ENCODE measurements at regions not wholly inside any gene's neighbourhood (a gene's known extent, or its start where the extent isn't known, plus 50 kb on each side); places are given as distances from the start of the nearest gene placed in this dataset.

- 0% methylated on average over 8 of the region's 8 CpGs for WGBS (ENCODE audit: insufficient coverage, low coverage, missing lambda C conversion rate)
- no peak overlapping the region for H3K9ac ChIP-seq (ENCODE audit: insufficient read depth in 1 of 2, low read depth in 2 of 2, low read length in 2 of 2)
- H3K9me3 ChIP-seq (replicated peaks; ENCODE audit: control insufficient read depth, insufficient read depth, low read depth, low read length) = no peaks in the 10 kb centered on the region
- no peak overlapping the region for H2AFZ ChIP-seq (ENCODE audit: low read depth, low read length)
- no peaks in the 10 kb centered on the region for H3K79me2 ChIP-seq (ENCODE audit: control insufficient read depth, insufficient read depth, low read length)
- H3K27me3 ChIP-seq (ENCODE audit: control insufficient read depth in 2 of 2, insufficient read depth in 2 of 2, low read length in 2 of 2) = peaks cover 0 to 8% of the 10 kb centered on the region in 2 experiments; a peak in 1 of 5 replicates
- ATAC-seq (peak; percentile 69), FAIRE-seq (peak; percentile 15), DNase-seq (ENCODE audit: extremely low read depth in 1 of 4, low spot score in 3 of 4) (peak in 2 of 4 experiments; percentile 6 to 38)
- in situ Hi-C loops (cut with MboI) = loop anchor here (25.0 kb wide), 2 partner anchors 1173 to 1423 kb away; no protein-coding TSS in a partner anchor
- ChIA-PET POLR2A (interaction anchor here (1.4 kb wide), 1 partner anchor 14 kb away, joined by 3 read pairs; no protein-coding TSS in a partner anchor), CTCF (ENCODE audit: low intra/inter-chr PET ratio) (interaction anchor here (0.7 to 1.7 kb wide), 4 partner anchors 1168 to 1425 kb away, joined by 3 to 15 read pairs (median 6); no protein-coding TSS in a partner anchor)
- H3K4me3 ChIP-seq = no peak overlapping the region
- no peaks in the 10 kb centered on the region for H3K9me1 ChIP-seq (ENCODE audit: control insufficient read depth, insufficient read depth, low read length)
- H3K36me3 ChIP-seq (ENCODE audit: control insufficient read depth, insufficient read depth, low read length) = no peaks in the 10 kb centered on the region
- no peaks in the 10 kb centered on the region for H4K20me1 ChIP-seq (replicated peaks; ENCODE audit: control insufficient read depth, insufficient read depth, low read length)
- intact Hi-C loops (cut with micrococcal nuclease) = loop anchor here (2.0 to 10.0 kb wide), 3 partner anchors 1172 to 1630 kb away; no protein-coding TSS in a partner anchor
- no peak overlapping the region for H3K4me2 ChIP-seq (ENCODE audit: insufficient read depth, low read length)
- no TSS peak for BruUV-seq (replicated peaks)
- no peaks in the 10 kb centered on the region for H3K4me1 ChIP-seq (replicated peaks in 1 of 2; ENCODE audit: control insufficient read depth in 2 of 2, insufficient read depth in 2 of 2, low read length in 2 of 2)
- H3K27ac ChIP-seq (ENCODE audit: extremely low read depth, low read depth, low read length) = no peak overlapping the region
- TF ChIP-seq DEAF1 (CRISPR knock-in tag; IDR thresholded peaks at IDR 0.05) (peak; percentile 51), CHCHD3 (CRISPR knock-in tag; IDR thresholded peaks at IDR 0.05) (no peak), KLF16 (IDR thresholded peaks at IDR 0.05) (0 out of 2 replicates have a peak, but pooled peaks have one; percentile 4), PYGO2 (tag; IDR thresholded peaks at IDR 0.05) (no peak), ZNF766 (CRISPR knock-in tag; conservative IDR thresholded peaks at IDR 0.05) (no peak), ZNF212 (CRISPR knock-in tag; IDR thresholded peaks at IDR 0.05) (no peak), RBM17 (IDR thresholded peaks at IDR 0.05; ENCODE audit: borderline replicate concordance, low read depth, low read length) (no peak)
- TF ChIP-seq, protein P1, sequence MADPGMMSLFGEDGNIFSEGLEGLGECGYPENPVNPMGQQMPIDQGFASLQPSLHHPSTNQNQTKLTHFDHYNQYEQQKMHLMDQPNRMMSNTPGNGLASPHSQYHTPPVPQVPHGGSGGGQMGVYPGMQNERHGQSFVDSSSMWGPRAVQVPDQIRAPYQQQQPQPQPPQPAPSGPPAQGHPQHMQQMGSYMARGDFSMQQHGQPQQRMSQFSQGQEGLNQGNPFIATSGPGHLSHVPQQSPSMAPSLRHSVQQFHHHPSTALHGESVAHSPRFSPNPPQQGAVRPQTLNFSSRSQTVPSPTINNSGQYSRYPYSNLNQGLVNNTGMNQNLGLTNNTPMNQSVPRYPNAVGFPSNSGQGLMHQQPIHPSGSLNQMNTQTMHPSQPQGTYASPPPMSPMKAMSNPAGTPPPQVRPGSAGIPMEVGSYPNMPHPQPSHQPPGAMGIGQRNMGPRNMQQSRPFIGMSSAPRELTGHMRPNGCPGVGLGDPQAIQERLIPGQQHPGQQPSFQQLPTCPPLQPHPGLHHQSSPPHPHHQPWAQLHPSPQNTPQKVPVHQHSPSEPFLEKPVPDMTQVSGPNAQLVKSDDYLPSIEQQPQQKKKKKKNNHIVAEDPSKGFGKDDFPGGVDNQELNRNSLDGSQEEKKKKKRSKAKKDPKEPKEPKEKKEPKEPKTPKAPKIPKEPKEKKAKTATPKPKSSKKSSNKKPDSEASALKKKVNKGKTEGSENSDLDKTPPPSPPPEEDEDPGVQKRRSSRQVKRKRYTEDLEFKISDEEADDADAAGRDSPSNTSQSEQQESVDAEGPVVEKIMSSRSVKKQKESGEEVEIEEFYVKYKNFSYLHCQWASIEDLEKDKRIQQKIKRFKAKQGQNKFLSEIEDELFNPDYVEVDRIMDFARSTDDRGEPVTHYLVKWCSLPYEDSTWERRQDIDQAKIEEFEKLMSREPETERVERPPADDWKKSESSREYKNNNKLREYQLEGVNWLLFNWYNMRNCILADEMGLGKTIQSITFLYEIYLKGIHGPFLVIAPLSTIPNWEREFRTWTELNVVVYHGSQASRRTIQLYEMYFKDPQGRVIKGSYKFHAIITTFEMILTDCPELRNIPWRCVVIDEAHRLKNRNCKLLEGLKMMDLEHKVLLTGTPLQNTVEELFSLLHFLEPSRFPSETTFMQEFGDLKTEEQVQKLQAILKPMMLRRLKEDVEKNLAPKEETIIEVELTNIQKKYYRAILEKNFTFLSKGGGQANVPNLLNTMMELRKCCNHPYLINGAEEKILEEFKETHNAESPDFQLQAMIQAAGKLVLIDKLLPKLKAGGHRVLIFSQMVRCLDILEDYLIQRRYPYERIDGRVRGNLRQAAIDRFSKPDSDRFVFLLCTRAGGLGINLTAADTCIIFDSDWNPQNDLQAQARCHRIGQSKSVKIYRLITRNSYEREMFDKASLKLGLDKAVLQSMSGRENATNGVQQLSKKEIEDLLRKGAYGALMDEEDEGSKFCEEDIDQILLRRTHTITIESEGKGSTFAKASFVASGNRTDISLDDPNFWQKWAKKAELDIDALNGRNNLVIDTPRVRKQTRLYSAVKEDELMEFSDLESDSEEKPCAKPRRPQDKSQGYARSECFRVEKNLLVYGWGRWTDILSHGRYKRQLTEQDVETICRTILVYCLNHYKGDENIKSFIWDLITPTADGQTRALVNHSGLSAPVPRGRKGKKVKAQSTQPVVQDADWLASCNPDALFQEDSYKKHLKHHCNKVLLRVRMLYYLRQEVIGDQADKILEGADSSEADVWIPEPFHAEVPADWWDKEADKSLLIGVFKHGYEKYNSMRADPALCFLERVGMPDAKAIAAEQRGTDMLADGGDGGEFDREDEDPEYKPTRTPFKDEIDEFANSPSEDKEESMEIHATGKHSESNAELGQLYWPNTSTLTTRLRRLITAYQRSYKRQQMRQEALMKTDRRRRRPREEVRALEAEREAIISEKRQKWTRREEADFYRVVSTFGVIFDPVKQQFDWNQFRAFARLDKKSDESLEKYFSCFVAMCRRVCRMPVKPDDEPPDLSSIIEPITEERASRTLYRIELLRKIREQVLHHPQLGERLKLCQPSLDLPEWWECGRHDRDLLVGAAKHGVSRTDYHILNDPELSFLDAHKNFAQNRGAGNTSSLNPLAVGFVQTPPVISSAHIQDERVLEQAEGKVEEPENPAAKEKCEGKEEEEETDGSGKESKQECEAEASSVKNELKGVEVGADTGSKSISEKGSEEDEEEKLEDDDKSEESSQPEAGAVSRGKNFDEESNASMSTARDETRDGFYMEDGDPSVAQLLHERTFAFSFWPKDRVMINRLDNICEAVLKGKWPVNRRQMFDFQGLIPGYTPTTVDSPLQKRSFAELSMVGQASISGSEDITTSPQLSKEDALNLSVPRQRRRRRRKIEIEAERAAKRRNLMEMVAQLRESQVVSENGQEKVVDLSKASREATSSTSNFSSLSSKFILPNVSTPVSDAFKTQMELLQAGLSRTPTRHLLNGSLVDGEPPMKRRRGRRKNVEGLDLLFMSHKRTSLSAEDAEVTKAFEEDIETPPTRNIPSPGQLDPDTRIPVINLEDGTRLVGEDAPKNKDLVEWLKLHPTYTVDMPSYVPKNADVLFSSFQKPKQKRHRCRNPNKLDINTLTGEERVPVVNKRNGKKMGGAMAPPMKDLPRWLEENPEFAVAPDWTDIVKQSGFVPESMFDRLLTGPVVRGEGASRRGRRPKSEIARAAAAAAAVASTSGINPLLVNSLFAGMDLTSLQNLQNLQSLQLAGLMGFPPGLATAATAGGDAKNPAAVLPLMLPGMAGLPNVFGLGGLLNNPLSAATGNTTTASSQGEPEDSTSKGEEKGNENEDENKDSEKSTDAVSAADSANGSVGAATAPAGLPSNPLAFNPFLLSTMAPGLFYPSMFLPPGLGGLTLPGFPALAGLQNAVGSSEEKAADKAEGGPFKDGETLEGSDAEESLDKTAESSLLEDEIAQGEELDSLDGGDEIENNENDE (IDR thresholded peaks at IDR 0.05; ENCODE audit: low read depth, low read length) = no peak
Observed at GRCh38 chr2:198314559-198315153, 510.3 kb downstream of the PLCL1 start.
